Brain microvascular endothelial cell (primary cell): ENCODE measurements at regions not wholly inside any gene's neighbourhood (a gene's known extent, or its start where the extent isn't known, plus 50 kb on each side); places are given as distances from the start of the nearest gene placed in this dataset.

ENCODE experiments used
- DNase-seq: peaks from one replicate; pipeline ENCODE4 v3.0.0-alpha.2; 2020
- H3K27ac ChIP-seq: fragments of 250-450 bp; sonication (Bioruptor Pico); 2 replicates; pipeline ENCODE4 v1.5.1; 2020; ENCODE audit warnings: mild to moderate bottlenecking, moderate library complexity
- H3K27me3 ChIP-seq: fragments of 250-450 bp; sonication (Bioruptor Pico); replicated peaks from 2 replicates; pipeline ENCODE4 v1.5.1; 2020; ENCODE audit warnings: mild to moderate bottlenecking
- H3K36me3 ChIP-seq: fragments of 250-450 bp; sonication (Bioruptor Pico); replicated peaks from 2 replicates; pipeline ENCODE4 v1.5.1; 2020; ENCODE audit warnings: mild to moderate bottlenecking
- H3K4me3 ChIP-seq: 2 replicates; pipeline ENCODE4 v1.5.1; 2011; ENCODE audit warnings: low read depth, mild to moderate bottlenecking, control low read depth, low read length, moderate library complexity
- CTCF ChIP-seq: IDR thresholded peaks from 2 replicates; pipeline ENCODE4 v1.5.1; 2011; ENCODE audit warnings: low read depth, mild to moderate bottlenecking, moderate library complexity, low read length, control low read depth, inconsistent platforms; ENCODE audit errors: missing control alignments
- in situ Hi-C: cut with HindIII; loops from 2 replicates; pipeline ENCODE4 v1.10.0; 2017; ENCODE audit warnings: low sequenced_read_pairs, low pct_ligation_motif_present

GRCh38 chr6:143609501-143609900, 68.3 kb upstream of the PHACTR2 start:
- no peak for TF ChIP-seq CTCF
- H3K4me3 ChIP-seq: no peak overlapping the region
- no peaks in the 10 kb centered on the region for H3K27me3 ChIP-seq
- no peak for DNase-seq
- H3K27ac ChIP-seq: no peak overlapping the region
- H3K36me3 ChIP-seq: no peaks in the 10 kb centered on the region
- in situ Hi-C loops: no loop called here

DNA sequence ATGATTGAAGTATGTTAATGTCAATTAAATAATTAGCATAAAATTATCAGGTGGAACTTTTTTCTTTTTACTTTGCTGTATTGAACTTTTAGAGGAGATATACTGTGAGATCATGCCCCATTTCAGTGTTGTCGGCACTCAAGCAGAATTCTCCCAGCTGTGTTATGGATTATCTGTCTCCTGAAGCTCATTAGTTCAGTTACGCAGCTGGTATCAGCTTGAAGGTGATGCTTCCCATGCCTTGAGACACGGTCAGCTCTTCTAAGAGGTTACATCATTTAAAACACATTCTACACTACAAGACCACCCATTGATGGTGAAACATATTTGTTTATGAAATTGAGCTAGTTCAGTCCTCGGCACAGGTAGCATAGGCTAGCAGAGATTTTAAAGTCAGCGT, 68.9 kb upstream of the PHACTR2 start:
- Histone ChIP-seq H3K27ac (no peak overlapping the region), H3K36me3 (no peaks in the 10 kb centered on the region), H3K4me3 (no peak overlapping the region), H3K27me3 (no peaks in the 10 kb centered on the region)
- no peak for DNase-seq
- in situ Hi-C loops: no loop called here
- no peak for TF ChIP-seq CTCF

GRCh38 chr6:143607974-143608373, 69.8 kb upstream of the PHACTR2 start:
- no peak for TF ChIP-seq CTCF
- in situ Hi-C loops: no loop called here
- Histone ChIP-seq H3K4me3 (no peak overlapping the region), H3K27ac (no peak overlapping the region), H3K36me3 (no peaks in the 10 kb centered on the region), H3K27me3 (no peaks in the 10 kb centered on the region)
- DNase-seq: no peak

GRCh38 chr6:143607168-143607567, 70.6 kb upstream of the PHACTR2 start:
- in situ Hi-C loops: no loop called here

GRCh38 chr6:143605906-143606521, 71.8 kb upstream of the PHACTR2 start:
- Histone ChIP-seq H3K27me3 (no peaks in the 10 kb centered on the region), H3K4me3 (no peak overlapping the region), H3K27ac (no peak overlapping the region), H3K36me3 (no peaks in the 10 kb centered on the region)
- no peak for TF ChIP-seq CTCF
- no peak for DNase-seq
- in situ Hi-C loops: no loop called here

More at GRCh38 chr6:143607168-143607567, 70.6 kb upstream of the PHACTR2 start:
- no peak for DNase-seq
- no peak overlapping the region for H3K27ac ChIP-seq
- H3K4me3 ChIP-seq: no peak overlapping the region
- no peaks in the 10 kb centered on the region for H3K27me3 ChIP-seq
- no peaks in the 10 kb centered on the region for H3K36me3 ChIP-seq
- TF ChIP-seq CTCF: no peak

GRCh38 chr6:143603455-143603854, 74.3 kb upstream of the PHACTR2 start:
- Histone ChIP-seq H3K27me3 (no peaks in the 10 kb centered on the region), H3K4me3 (no peak overlapping the region), H3K36me3 (no peaks in the 10 kb centered on the region), H3K27ac (no peak overlapping the region)
- no peak for TF ChIP-seq CTCF
- no peak for DNase-seq
- in situ Hi-C loops: no loop called here
